ENCODE measurements at regions not wholly inside any gene's neighbourhood (a gene's known extent, or its start where the extent isn't known, plus 50 kb on each side); places are given as distances from the start of the nearest gene placed in this dataset.

GRCh38 chr17:13933441-13934276 lies 135.6 kb upstream of the COX10 start:
- TF ChIP-seq, protein P1, sequence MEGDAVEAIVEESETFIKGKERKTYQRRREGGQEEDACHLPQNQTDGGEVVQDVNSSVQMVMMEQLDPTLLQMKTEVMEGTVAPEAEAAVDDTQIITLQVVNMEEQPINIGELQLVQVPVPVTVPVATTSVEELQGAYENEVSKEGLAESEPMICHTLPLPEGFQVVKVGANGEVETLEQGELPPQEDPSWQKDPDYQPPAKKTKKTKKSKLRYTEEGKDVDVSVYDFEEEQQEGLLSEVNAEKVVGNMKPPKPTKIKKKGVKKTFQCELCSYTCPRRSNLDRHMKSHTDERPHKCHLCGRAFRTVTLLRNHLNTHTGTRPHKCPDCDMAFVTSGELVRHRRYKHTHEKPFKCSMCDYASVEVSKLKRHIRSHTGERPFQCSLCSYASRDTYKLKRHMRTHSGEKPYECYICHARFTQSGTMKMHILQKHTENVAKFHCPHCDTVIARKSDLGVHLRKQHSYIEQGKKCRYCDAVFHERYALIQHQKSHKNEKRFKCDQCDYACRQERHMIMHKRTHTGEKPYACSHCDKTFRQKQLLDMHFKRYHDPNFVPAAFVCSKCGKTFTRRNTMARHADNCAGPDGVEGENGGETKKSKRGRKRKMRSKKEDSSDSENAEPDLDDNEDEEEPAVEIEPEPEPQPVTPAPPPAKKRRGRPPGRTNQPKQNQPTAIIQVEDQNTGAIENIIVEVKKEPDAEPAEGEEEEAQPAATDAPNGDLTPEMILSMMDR (IDR thresholded peaks at IDR 0.05) = no peak
- no peak for TF ChIP-seq POLR2A (IDR thresholded peaks at IDR 0.05; ENCODE audit: low read depth)

Data from esophagus muscularis mucosa (tissue), 3 donors.